ENCODE measurements at regions not wholly inside any gene's neighbourhood (a gene's known extent, or its start where the extent isn't known, plus 50 kb on each side); places are given as distances from the start of the nearest gene placed in this dataset.

DNA sequence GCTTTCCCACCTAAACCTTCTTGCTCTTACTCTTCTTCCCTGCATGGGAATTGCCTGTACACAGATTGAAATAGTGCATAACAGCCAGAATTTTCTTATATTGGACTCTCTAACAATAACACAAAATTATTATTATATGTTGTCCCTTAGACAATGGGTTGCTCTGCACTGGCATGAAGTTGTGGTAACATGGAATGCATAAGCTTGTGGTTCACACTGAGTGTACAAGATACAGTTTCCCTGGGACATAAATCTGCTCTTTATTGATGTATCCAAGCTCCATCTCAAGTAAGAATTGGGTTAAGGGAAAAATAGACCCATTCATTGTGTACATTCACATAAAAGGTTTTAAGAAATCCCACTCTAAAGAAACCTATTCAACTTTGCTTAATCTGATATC lies 114.4 kb upstream of the NTF3 start:
- Histone ChIP-seq H3K9me3 (no peaks in the 10 kb centered on the region), H3K27ac (no peak overlapping the region), H3K27me3 (no peaks in the 10 kb centered on the region), H3K4me1 (no peaks in the 10 kb centered on the region), H3K36me3 (no peaks in the 10 kb centered on the region), H3K4me3 (no peak overlapping the region)
- DNase-seq (ENCODE audit: low spot score in 2 of 2), result no peak
- intact Hi-C loops (cut with DNase I), result no loop called here
- TF ChIP-seq, protein P1, sequence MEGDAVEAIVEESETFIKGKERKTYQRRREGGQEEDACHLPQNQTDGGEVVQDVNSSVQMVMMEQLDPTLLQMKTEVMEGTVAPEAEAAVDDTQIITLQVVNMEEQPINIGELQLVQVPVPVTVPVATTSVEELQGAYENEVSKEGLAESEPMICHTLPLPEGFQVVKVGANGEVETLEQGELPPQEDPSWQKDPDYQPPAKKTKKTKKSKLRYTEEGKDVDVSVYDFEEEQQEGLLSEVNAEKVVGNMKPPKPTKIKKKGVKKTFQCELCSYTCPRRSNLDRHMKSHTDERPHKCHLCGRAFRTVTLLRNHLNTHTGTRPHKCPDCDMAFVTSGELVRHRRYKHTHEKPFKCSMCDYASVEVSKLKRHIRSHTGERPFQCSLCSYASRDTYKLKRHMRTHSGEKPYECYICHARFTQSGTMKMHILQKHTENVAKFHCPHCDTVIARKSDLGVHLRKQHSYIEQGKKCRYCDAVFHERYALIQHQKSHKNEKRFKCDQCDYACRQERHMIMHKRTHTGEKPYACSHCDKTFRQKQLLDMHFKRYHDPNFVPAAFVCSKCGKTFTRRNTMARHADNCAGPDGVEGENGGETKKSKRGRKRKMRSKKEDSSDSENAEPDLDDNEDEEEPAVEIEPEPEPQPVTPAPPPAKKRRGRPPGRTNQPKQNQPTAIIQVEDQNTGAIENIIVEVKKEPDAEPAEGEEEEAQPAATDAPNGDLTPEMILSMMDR (IDR thresholded peaks at IDR 0.05), result no peak

DNA sequence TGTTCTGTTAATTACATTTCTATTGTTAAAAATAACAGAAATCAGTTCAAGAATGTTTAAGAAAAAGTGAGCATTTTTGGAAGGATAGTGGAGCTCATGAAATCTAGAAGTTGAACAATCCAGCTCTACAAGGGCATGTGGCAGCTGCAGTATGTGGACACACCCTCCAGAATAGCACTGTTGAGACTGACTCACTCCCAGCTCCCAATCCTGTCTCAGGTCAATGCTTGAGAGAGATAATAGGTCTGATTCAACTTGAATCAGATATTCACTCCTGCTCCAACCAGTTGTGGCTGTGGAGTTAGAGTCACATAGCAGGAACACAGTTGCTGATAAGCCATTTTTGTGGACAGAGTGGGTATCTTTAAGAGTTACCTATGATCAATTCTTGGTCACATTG lies 113.0 kb upstream of the NTF3 start:
- Histone ChIP-seq H3K4me1 (no peaks in the 10 kb centered on the region), H3K9me3 (no peaks in the 10 kb centered on the region), H3K27ac (no peak overlapping the region), H3K4me3 (no peak overlapping the region), H3K36me3 (no peaks in the 10 kb centered on the region), H3K27me3 (no peaks in the 10 kb centered on the region)
- TF ChIP-seq, protein P1 (IDR thresholded peaks at IDR 0.05), result no peak
- no peak for DNase-seq (ENCODE audit: low spot score in 2 of 2)
- intact Hi-C loops (cut with DNase I), result no loop called here

GRCh38 chr12:5328669-5329517 lies 103.0 kb upstream of the NTF3 start:
- Histone ChIP-seq H3K9me3 (no peaks in the 10 kb centered on the region), H3K4me1 (no peaks in the 10 kb centered on the region), H3K4me3 (no peak overlapping the region), H3K27ac (peak overlapping the region; percentile 3 to 18), H3K27me3 (no peaks in the 10 kb centered on the region), H3K36me3 (no peaks in the 10 kb centered on the region)
- TF ChIP-seq, protein P1 (IDR thresholded peaks at IDR 0.05), result no peak
- intact Hi-C loops (cut with DNase I), result no loop called here
- DNase-seq (ENCODE audit: low spot score in 2 of 2), result no peak

- TF ChIP-seq, protein P1 (IDR thresholded peaks at IDR 0.05), result no peak
- Histone ChIP-seq H3K4me3 (no peak overlapping the region), H3K27ac (no peak overlapping the region), H3K4me1 (no peaks in the 10 kb centered on the region), H3K36me3 (no peaks in the 10 kb centered on the region), H3K9me3 (no peaks in the 10 kb centered on the region), H3K27me3 (no peaks in the 10 kb centered on the region)
- no peak for DNase-seq (ENCODE audit: low spot score in 2 of 2)
- intact Hi-C loops (cut with DNase I), result no loop called here
These were observed 99.4 kb upstream of the NTF3 start for GRCh38 chr12:5332551-5332950.

DNA sequence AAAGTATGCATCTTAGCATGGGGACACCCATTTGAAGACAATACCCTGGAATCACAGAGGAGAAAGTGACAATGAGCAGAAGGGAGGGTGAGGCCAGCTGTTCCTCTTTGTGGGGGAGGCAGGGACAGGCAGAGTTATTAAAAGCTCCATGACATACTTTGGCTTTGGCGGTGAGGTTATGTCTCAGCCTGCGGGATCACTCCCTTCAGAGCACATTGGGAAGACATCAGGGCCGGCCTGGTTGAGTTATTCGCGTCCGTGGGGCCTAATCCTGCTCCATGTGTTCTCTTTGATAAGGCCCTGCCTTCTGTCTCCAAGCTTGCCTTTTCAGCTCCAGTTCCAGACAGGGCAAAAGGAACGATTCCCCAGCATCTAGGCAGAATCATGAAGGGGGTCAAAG lies 98.8 kb upstream of the NTF3 start:
- no peak overlapping the region for H3K4me3 ChIP-seq
- H3K27ac ChIP-seq, result no peak overlapping the region
- TF ChIP-seq, protein P1 (IDR thresholded peaks at IDR 0.05), result no peak
- intact Hi-C loops (cut with DNase I), result no loop called here
- no peaks in the 10 kb centered on the region for H3K36me3 ChIP-seq
- no peak for DNase-seq (ENCODE audit: low spot score in 2 of 2)
- no peaks in the 10 kb centered on the region for H3K27me3 ChIP-seq
- no peaks in the 10 kb centered on the region for H3K9me3 ChIP-seq
- no peaks in the 10 kb centered on the region for H3K4me1 ChIP-seq

Data from ascending aorta (tissue), 2 donors.